Activated naive CD4-positive, alpha-beta T cell treated with anti-CD3 and anti-CD28 coated beads, Interleukin-2, amount 10 ng/mL, durations not matched to agents 7 days and 5 days (primary cell): ENCODE measurements at regions not wholly inside any gene's neighbourhood (a gene's known extent, or its start where the extent isn't known, plus 50 kb on each side); places are given as distances from the start of the nearest gene placed in this dataset.
A peak's percentile ranks its signal among the peaks of the same experiment; 100 is the strongest.

Source experiments
- CTCF ChIA-PET: fragments of 350-600 bp; sonication (Branson Sonifier 250); formaldehyde crosslinking; loops from one replicate; lab custom pipeline; 2021; ENCODE audit warnings: antibody characterized with exemption; lab: Charles Lee
- DNase-seq: peaks from one replicate; pipeline ENCODE4 v3.0.0-alpha.2; 2020
- H3K27ac Mint-ChIP-seq: one replicate; pipeline ENCODE4 v1.8.0; 2021; ENCODE audit warnings: mild to moderate bottlenecking, moderate library complexity, mixed read lengths
- H3K27me3 Mint-ChIP-seq: one replicate; pipeline ENCODE4 v1.8.0; 2021; ENCODE audit warnings: mild to moderate bottlenecking, mixed read lengths
- H3K36me3 Mint-ChIP-seq: one replicate; pipeline ENCODE4 v1.8.0; 2021; ENCODE audit warnings: mixed read lengths
- H3K4me1 Mint-ChIP-seq: one replicate; pipeline ENCODE4 v1.8.0; 2021; ENCODE audit warnings: mixed read lengths
- H3K4me3 Mint-ChIP-seq: one replicate; pipeline ENCODE4 v1.8.0; 2021; ENCODE audit warnings: mild to moderate bottlenecking, moderate library complexity, mixed read lengths
- H3K9me3 Mint-ChIP-seq: one replicate; pipeline ENCODE4 v1.8.0; 2021; ENCODE audit warnings: mixed read lengths

GRCh38 chr5:158431369-158432029, 572.6 kb upstream of the CLINT1 start:
- no peaks in the 10 kb centered on the region for H3K27me3 Mint-ChIP-seq
- no peak for DNase-seq
- H3K36me3 Mint-ChIP-seq: peaks cover 5% of the 10 kb centered on the region
- CTCF ChIA-PET: interaction anchor here (0.7 to 0.9 kb wide), 3 partner anchors 10 to 906 kb away, joined by 3 read pairs; no protein-coding TSS in a partner anchor
- H3K4me1 Mint-ChIP-seq: peaks cover 49% of the 10 kb centered on the region
- H3K4me3 Mint-ChIP-seq: no peak overlapping the region
- H3K27ac Mint-ChIP-seq: peak overlapping the region; percentile 40
- H3K9me3 Mint-ChIP-seq: peaks cover 4% of the 10 kb centered on the region

- DNase-seq: no peak
- CTCF ChIA-PET: interaction anchor here (0.7 kb wide), 2 partner anchors 83 to 906 kb away, joined by 3 read pairs; no protein-coding TSS in a partner anchor
- Mint-ChIP-seq H3K36me3 (peaks cover 5% of the 10 kb centered on the region), H3K9me3 (peaks cover 4% of the 10 kb centered on the region), H3K27ac (no peak overlapping the region), H3K4me3 (no peak overlapping the region), H3K4me1 (peaks cover 42% of the 10 kb centered on the region), H3K27me3 (no peaks in the 10 kb centered on the region)
These were observed 571.8 kb upstream of the CLINT1 start for GRCh38 chr5:158430798-158431167.

GRCh38 chr5:158430166-158430797, 571.3 kb upstream of the CLINT1 start:
- peaks cover 37% of the 10 kb centered on the region for H3K4me1 Mint-ChIP-seq
- no peaks in the 10 kb centered on the region for H3K27me3 Mint-ChIP-seq
- CTCF ChIA-PET: no interaction called here
- no peak for DNase-seq
- H3K27ac Mint-ChIP-seq: no peak overlapping the region
- H3K4me3 Mint-ChIP-seq: no peak overlapping the region
- peaks cover 4% of the 10 kb centered on the region for H3K9me3 Mint-ChIP-seq
- H3K36me3 Mint-ChIP-seq: peaks cover 5% of the 10 kb centered on the region

GRCh38 chr5:158429564-158429963, 570.6 kb upstream of the CLINT1 start:
- H3K9me3 Mint-ChIP-seq: peaks cover 4% of the 10 kb centered on the region
- no peak for DNase-seq
- H3K4me3 Mint-ChIP-seq: no peak overlapping the region
- CTCF ChIA-PET: no interaction called here
- peaks cover 30% of the 10 kb centered on the region for H3K4me1 Mint-ChIP-seq
- peaks cover 5% of the 10 kb centered on the region for H3K36me3 Mint-ChIP-seq
- H3K27me3 Mint-ChIP-seq: no peaks in the 10 kb centered on the region
- no peak overlapping the region for H3K27ac Mint-ChIP-seq

GRCh38 chr5:158423623-158424200, 564.8 kb upstream of the CLINT1 start:
- Mint-ChIP-seq H3K27ac (no peak overlapping the region), H3K4me1 (no peaks in the 10 kb centered on the region), H3K27me3 (no peaks in the 10 kb centered on the region), H3K9me3 (peaks cover 2% of the 10 kb centered on the region), H3K4me3 (no peak overlapping the region), H3K36me3 (no peaks in the 10 kb centered on the region)
- CTCF ChIA-PET: no interaction called here
- DNase-seq: no peak

- CTCF ChIA-PET: no interaction called here
- H3K27ac Mint-ChIP-seq: no peak overlapping the region
These were observed 563.9 kb upstream of the CLINT1 start for GRCh38 chr5:158422653-158423515.

GRCh38 chr5:158421319-158421718, 562.4 kb upstream of the CLINT1 start:
- Mint-ChIP-seq H3K4me1 (no peaks in the 10 kb centered on the region), H3K4me3 (no peak overlapping the region), H3K27ac (no peak overlapping the region), H3K36me3 (no peaks in the 10 kb centered on the region), H3K27me3 (no peaks in the 10 kb centered on the region), H3K9me3 (peaks cover 3% of the 10 kb centered on the region)
- CTCF ChIA-PET: interaction anchor here (0.8 kb wide), 1 partner anchor 10 kb away, joined by 3 read pairs; no protein-coding TSS in a partner anchor
- DNase-seq: no peak

More at GRCh38 chr5:158422653-158423515, 563.9 kb upstream of the CLINT1 start:
- Mint-ChIP-seq H3K4me3 (no peak overlapping the region), H3K36me3 (no peaks in the 10 kb centered on the region), H3K9me3 (peaks cover 3% of the 10 kb centered on the region), H3K4me1 (no peaks in the 10 kb centered on the region), H3K27me3 (no peaks in the 10 kb centered on the region)
- DNase-seq: no peak

- CTCF ChIA-PET: interaction anchor here (0.6 kb wide), 1 partner anchor 93 kb away, joined by 3 read pairs; no protein-coding TSS in a partner anchor
- no peaks in the 10 kb centered on the region for H3K4me1 Mint-ChIP-seq
- peaks cover 3% of the 10 kb centered on the region for H3K9me3 Mint-ChIP-seq
- H3K36me3 Mint-ChIP-seq: no peaks in the 10 kb centered on the region
- no peak overlapping the region for H3K27ac Mint-ChIP-seq
- no peak overlapping the region for H3K4me3 Mint-ChIP-seq
- DNase-seq: no peak
- peaks cover 4% of the 10 kb centered on the region for H3K27me3 Mint-ChIP-seq
These were observed 560.2 kb upstream of the CLINT1 start for GRCh38 chr5:158419186-158419585.

GRCh38 chr5:158414780-158415179, 555.8 kb upstream of the CLINT1 start:
- H3K4me1 Mint-ChIP-seq: no peaks in the 10 kb centered on the region
- no peak overlapping the region for H3K27ac Mint-ChIP-seq
- peaks cover 4% of the 10 kb centered on the region for H3K27me3 Mint-ChIP-seq
- peaks cover 3% of the 10 kb centered on the region for H3K9me3 Mint-ChIP-seq
- DNase-seq: no peak
- CTCF ChIA-PET: no interaction called here
- no peaks in the 10 kb centered on the region for H3K36me3 Mint-ChIP-seq
- H3K4me3 Mint-ChIP-seq: no peak overlapping the region

- no peak for DNase-seq
- Mint-ChIP-seq H3K27me3 (peaks cover 4% of the 10 kb centered on the region), H3K36me3 (no peaks in the 10 kb centered on the region), H3K9me3 (peaks cover 3% of the 10 kb centered on the region), H3K4me3 (no peak overlapping the region), H3K4me1 (no peaks in the 10 kb centered on the region), H3K27ac (no peak overlapping the region)
- CTCF ChIA-PET: no interaction called here
These were observed 555.4 kb upstream of the CLINT1 start for GRCh38 chr5:158414333-158414762.

- Mint-ChIP-seq H3K27ac (no peak overlapping the region), H3K9me3 (peaks cover under 1% of the 10 kb centered on the region)
These were observed 554.3 kb upstream of the CLINT1 start for GRCh38 chr5:158413122-158413680.

GRCh38 chr5:158410976-158411375, 552.0 kb upstream of the CLINT1 start:
- Mint-ChIP-seq H3K4me3 (no peak overlapping the region), H3K36me3 (no peaks in the 10 kb centered on the region), H3K4me1 (no peaks in the 10 kb centered on the region), H3K27ac (no peak overlapping the region), H3K27me3 (peaks cover 4% of the 10 kb centered on the region), H3K9me3 (no peaks in the 10 kb centered on the region)
- CTCF ChIA-PET: no interaction called here
- no peak for DNase-seq

More at GRCh38 chr5:158413122-158413680, 554.3 kb upstream of the CLINT1 start:
- Mint-ChIP-seq H3K4me3 (no peak overlapping the region), H3K36me3 (no peaks in the 10 kb centered on the region), H3K4me1 (no peaks in the 10 kb centered on the region), H3K27me3 (peaks cover 4% of the 10 kb centered on the region)
- no peak for DNase-seq
- CTCF ChIA-PET: no interaction called here

- Mint-ChIP-seq H3K4me1 (no peaks in the 10 kb centered on the region), H3K36me3 (no peaks in the 10 kb centered on the region), H3K9me3 (no peaks in the 10 kb centered on the region), H3K27ac (no peak overlapping the region), H3K4me3 (no peak overlapping the region), H3K27me3 (peaks cover 3% of the 10 kb centered on the region)
- CTCF ChIA-PET: no interaction called here
- no peak for DNase-seq
These were observed 550.6 kb upstream of the CLINT1 start for GRCh38 chr5:158409507-158409906.

GRCh38 chr5:158407824-158408195, 548.9 kb upstream of the CLINT1 start:
- Mint-ChIP-seq H3K4me3 (no peak overlapping the region), H3K36me3 (no peaks in the 10 kb centered on the region), H3K27ac (no peak overlapping the region), H3K9me3 (peaks cover 8% of the 10 kb centered on the region), H3K4me1 (no peaks in the 10 kb centered on the region), H3K27me3 (no peaks in the 10 kb centered on the region)
- DNase-seq: no peak
- CTCF ChIA-PET: no interaction called here
